ENCODE measurements at regions not wholly inside any gene's neighbourhood (a gene's known extent, or its start where the extent isn't known, plus 50 kb on each side); places are given as distances from the start of the nearest gene placed in this dataset.

DNA sequence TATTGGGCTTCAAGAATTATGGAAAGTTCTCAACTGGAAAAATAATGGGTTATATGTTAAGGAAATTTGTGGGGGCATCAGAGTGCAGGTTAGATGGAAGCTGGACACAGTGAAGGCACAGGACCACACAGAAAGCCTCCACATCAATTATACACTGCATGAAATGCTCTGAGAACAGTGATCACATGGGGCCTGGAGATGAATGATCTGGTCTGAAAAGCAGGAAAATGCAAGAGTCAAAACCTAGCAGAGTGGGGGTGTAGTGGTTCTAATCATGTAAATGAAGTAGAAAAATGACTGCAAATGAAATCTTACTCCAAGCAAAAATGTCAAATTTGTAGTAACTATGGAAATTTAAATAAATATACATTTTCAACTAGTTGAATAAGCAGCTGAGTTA, 123.6 kb downstream of the TUSC7 start:
- TF ChIP-seq NFRKB (IDR thresholded peaks at IDR 0.05) (no peak), SP1 (IDR thresholded peaks at IDR 0.05) (no peak), FOXM1 (IDR thresholded peaks at IDR 0.05; ENCODE audit: borderline replicate concordance) (no peak), ELF4 (IDR thresholded peaks at IDR 0.05) (no peak), PKNOX1 (IDR thresholded peaks at IDR 0.05) (no peak), HDGF (IDR thresholded peaks at IDR 0.05; ENCODE audit: borderline replicate concordance) (no peak)
